WTC11 (cell line): ENCODE measurements at regions not wholly inside any gene's neighbourhood (a gene's known extent, or its start where the extent isn't known, plus 50 kb on each side); places are given as distances from the start of the nearest gene placed in this dataset.

ENCODE experiments used
- ATAC-seq: fragments of 200-7000 bp; cut with Tn5 transposase; 2 replicates; pipeline ENCODE4 v1.10.0; 2021; ENCODE audit warnings: mild to moderate bottlenecking, moderate library complexity
- CTCF ChIA-PET: fragments of 300-600 bp; sonication (Branson Sonifier 250); formaldehyde crosslinking; loops from one replicate; lab custom pipeline; 2021; ENCODE audit warnings: antibody characterized with exemption; lab: Charles Lee
- POLR2A ChIA-PET: fragments of 350-600 bp; sonication (Branson Sonifier 250); formaldehyde crosslinking; loops from one replicate; lab custom pipeline; 2021; ENCODE audit warnings: antibody characterized with exemption; lab: Charles Lee
- DNase-seq: peaks from one replicate; pipeline ENCODE4 v3.0.0; 2021; ENCODE audit warnings: low spot score
- H3K27ac Mint-ChIP-seq: 2 replicates; pipeline ENCODE4 v1.8.0; 2021; ENCODE audit warnings: mixed read lengths
- H3K27me3 Mint-ChIP-seq: 2 replicates; pipeline ENCODE4 v1.8.0; 2021; ENCODE audit warnings: low read depth, mild to moderate bottlenecking, moderate library complexity, mixed read lengths
- H3K36me3 Mint-ChIP-seq: 2 replicates; pipeline ENCODE4 v1.8.0; 2021; ENCODE audit warnings: mixed read lengths
- H3K4me1 Mint-ChIP-seq: 2 replicates; pipeline ENCODE4 v1.8.0; 2022; ENCODE audit warnings: mixed read lengths
- H3K4me3 Mint-ChIP-seq: 2 replicates; pipeline ENCODE4 v1.8.0; 2021; ENCODE audit warnings: mild to moderate bottlenecking, moderate library complexity, mixed read lengths
- H3K9me3 Mint-ChIP-seq: 2 replicates; pipeline ENCODE4 v1.8.0; 2021; ENCODE audit warnings: mixed read lengths
- ATF1 ChIP-seq: sonication (generic); formaldehyde crosslinking; IDR thresholded peaks from 2 replicates; pipeline ENCODE4 v1.8.1; 2023; ENCODE audit warnings: mild to moderate bottlenecking, moderate library complexity, missing genetic modification reagents
- CBFB ChIP-seq: sonication (generic); formaldehyde crosslinking; IDR thresholded peaks from 2 replicates; pipeline ENCODE4 v1.8.1; 2022; ENCODE audit warnings: mild to moderate bottlenecking, low read depth, missing genetic modification reagents
- ELF4 ChIP-seq: sonication (generic); formaldehyde crosslinking; IDR thresholded peaks from 2 replicates; pipeline ENCODE4 v1.8.1; 2022; ENCODE audit warnings: low read depth, mild to moderate bottlenecking, moderate library complexity, missing genetic modification reagents
- GABPB1 ChIP-seq: sonication (generic); formaldehyde crosslinking; IDR thresholded peaks from 2 replicates; pipeline ENCODE4 v1.8.1; 2023; ENCODE audit warnings: mild to moderate bottlenecking, missing genetic modification reagents
- JUN ChIP-seq: sonication (generic); formaldehyde crosslinking; IDR thresholded peaks from 2 replicates; pipeline ENCODE4 v1.8.0; 2023; ENCODE audit warnings: mild to moderate bottlenecking, missing genetic modification reagents
- MXD4 ChIP-seq: fragments of 250-450 bp; sonication (Bioruptor Pico); IDR thresholded peaks from 2 replicates; pipeline ENCODE4 v1.8.0; 2021; ENCODE audit warnings: mild to moderate bottlenecking, moderate library complexity, borderline replicate concordance
- NFATC4 ChIP-seq: fragments of 250-450 bp; sonication (Bioruptor Pico); IDR thresholded peaks from 2 replicates; pipeline ENCODE4 v1.9.0; 2021; ENCODE audit warnings: mild to moderate bottlenecking
- NFYB ChIP-seq: sonication (generic); formaldehyde crosslinking; conservative IDR thresholded peaks from 2 replicates; pipeline ENCODE4 v1.8.0; 2022; ENCODE audit warnings: low read depth, missing genetic modification reagents
- RELA ChIP-seq: sonication (generic); formaldehyde crosslinking; IDR thresholded peaks from 2 replicates; pipeline ENCODE4 v1.8.1; 2022; ENCODE audit warnings: missing genetic modification reagents, mild to moderate bottlenecking, borderline replicate concordance
- RORB ChIP-seq: fragments of 250-450 bp; sonication (Bioruptor Pico); IDR thresholded peaks from 2 replicates; pipeline ENCODE4 v1.9.0; 2021; ENCODE audit warnings: mild to moderate bottlenecking
- SMAD3 ChIP-seq: sonication (generic); formaldehyde crosslinking; IDR thresholded peaks from 2 replicates; pipeline ENCODE4 v1.8.0; 2022; ENCODE audit warnings: missing genetic modification reagents, mild to moderate bottlenecking, borderline replicate concordance
- TCF7 ChIP-seq: sonication (generic); formaldehyde crosslinking; IDR thresholded peaks from 2 replicates; pipeline ENCODE4 v1.8.0; 2022; ENCODE audit warnings: mild to moderate bottlenecking, low read depth, missing genetic modification reagents, moderate library complexity
- TEAD4 ChIP-seq: sonication (generic); formaldehyde crosslinking; IDR thresholded peaks from 2 replicates; pipeline ENCODE4 v1.8.0; 2022; ENCODE audit warnings: mild to moderate bottlenecking, missing genetic modification reagents
- ZBTB21 ChIP-seq: sonication (generic); formaldehyde crosslinking; IDR thresholded peaks from 2 replicates; pipeline ENCODE4 v1.8.1; 2023; ENCODE audit warnings: mild to moderate bottlenecking, missing genetic modification reagents, borderline replicate concordance
- ZNF121 ChIP-seq: sonication (generic); formaldehyde crosslinking; IDR thresholded peaks from 2 replicates; pipeline ENCODE4 v1.8.0; 2023; ENCODE audit warnings: missing genetic modification reagents
- ZNF232 ChIP-seq: sonication (generic); formaldehyde crosslinking; IDR thresholded peaks from 2 replicates; pipeline ENCODE4 v1.8.0; 2022; ENCODE audit warnings: mild to moderate bottlenecking, missing genetic modification reagents
- TF ChIP-seq, protein P1 (sequence below): fragments of 250-450 bp; sonication (Bioruptor Pico); IDR thresholded peaks from 2 replicates; pipeline ENCODE4 v1.9.0; 2021; ENCODE audit warnings: mild to moderate bottlenecking
- TF ChIP-seq, protein P2 (sequence below): sonication (generic); formaldehyde crosslinking; IDR thresholded peaks from 2 replicates; pipeline ENCODE4 v1.8.1; 2023; ENCODE audit warnings: mild to moderate bottlenecking, missing genetic modification reagents, moderate library complexity
- TF ChIP-seq, protein P3 (sequence below): fragments of 250-450 bp; sonication (Bioruptor Pico); IDR thresholded peaks from 2 replicates; pipeline ENCODE4 v1.9.0; 2021; ENCODE audit warnings: moderate library complexity, mild to moderate bottlenecking, inconsistent platforms, borderline replicate concordance
- TF ChIP-seq, protein P4 (sequence below): sonication (generic); formaldehyde crosslinking; IDR thresholded peaks from 2 replicates; pipeline ENCODE4 v1.8.1; 2022; ENCODE audit warnings: low read depth, mild to moderate bottlenecking, moderate library complexity, missing genetic modification reagents, borderline replicate concordance
- TF ChIP-seq, protein P5 (sequence below): sonication (generic); formaldehyde crosslinking; IDR thresholded peaks from 2 replicates; pipeline ENCODE4 v1.8.1; 2023; ENCODE audit warnings: mild to moderate bottlenecking, missing genetic modification reagents, borderline replicate concordance
- TF ChIP-seq, protein P6 (sequence below): sonication (generic); formaldehyde crosslinking; IDR thresholded peaks from 2 replicates; pipeline ENCODE4 v1.8.1; 2022; ENCODE audit warnings: low read depth, missing genetic modification reagents, borderline replicate concordance
- TF ChIP-seq, protein P7 (sequence below): fragments of 250-450 bp; sonication (Bioruptor Pico); IDR thresholded peaks from 2 replicates; pipeline ENCODE4 v1.8.0; 2021; ENCODE audit warnings: mild to moderate bottlenecking

DNA sequence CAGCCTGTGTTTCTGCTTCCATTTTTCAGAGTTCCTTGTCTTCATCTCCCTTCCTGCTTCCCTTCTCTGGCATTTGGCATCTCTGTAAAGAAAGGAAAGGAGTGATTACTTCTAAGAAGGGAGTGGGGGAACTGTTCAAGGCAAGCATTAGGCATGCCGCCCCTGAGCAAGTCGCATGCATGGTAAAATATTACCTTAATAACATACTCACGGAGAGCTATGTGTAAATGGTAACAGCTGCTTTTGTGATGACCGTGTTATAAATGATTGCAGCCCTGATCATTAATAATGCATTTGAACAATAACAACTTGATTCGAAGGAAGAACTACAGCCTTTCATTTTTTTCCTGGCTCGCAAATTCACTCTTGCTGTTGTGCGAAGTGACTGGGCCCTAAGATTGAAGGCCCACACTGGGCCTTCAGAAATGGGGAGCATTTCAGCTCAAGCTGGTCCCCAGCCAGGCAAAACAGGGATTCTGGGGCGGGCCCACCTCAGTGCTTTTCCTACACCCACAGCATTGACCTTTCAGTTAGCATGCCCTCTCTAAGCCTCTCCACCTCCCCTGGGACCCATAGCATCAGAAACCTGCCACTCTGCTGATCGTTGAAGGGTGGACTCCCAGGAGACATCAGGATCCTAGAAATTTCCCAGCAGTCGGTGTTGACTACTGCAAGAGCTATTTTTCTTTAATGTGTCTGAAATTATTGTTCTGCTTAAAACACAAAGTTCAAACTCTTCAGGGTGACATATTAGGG lies 263.0 kb upstream of the CADM1 start:
- H3K27me3 Mint-ChIP-seq = peaks cover 7% of the 10 kb centered on the region
- no peak for ATAC-seq
- POLR2A ChIA-PET = interaction anchor here (0.7 kb wide), 1 partner anchor 33 kb away, joined by 3 read pairs; no protein-coding TSS in a partner anchor
- no peaks in the 10 kb centered on the region for H3K9me3 Mint-ChIP-seq
- no peak for DNase-seq
- H3K4me3 Mint-ChIP-seq = no peak overlapping the region
- no peaks in the 10 kb centered on the region for H3K4me1 Mint-ChIP-seq
- CTCF ChIA-PET = no interaction called here
- no peaks in the 10 kb centered on the region for H3K36me3 Mint-ChIP-seq
- no peak overlapping the region for H3K27ac Mint-ChIP-seq
- TF ChIP-seq MXD4 (no peak), NFYB (no peak), ZNF232 (CRISPR knock-in tag) (no peak), ELF4 (CRISPR knock-in tag) (no peak)
- TF ChIP-seq, protein P1, sequence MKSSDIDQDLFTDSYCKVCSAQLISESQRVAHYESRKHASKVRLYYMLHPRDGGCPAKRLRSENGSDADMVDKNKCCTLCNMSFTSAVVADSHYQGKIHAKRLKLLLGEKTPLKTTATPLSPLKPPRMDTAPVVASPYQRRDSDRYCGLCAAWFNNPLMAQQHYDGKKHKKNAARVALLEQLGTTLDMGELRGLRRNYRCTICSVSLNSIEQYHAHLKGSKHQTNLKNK (CRISPR knock-in tag) = no peak
- TF ChIP-seq, protein P2, sequence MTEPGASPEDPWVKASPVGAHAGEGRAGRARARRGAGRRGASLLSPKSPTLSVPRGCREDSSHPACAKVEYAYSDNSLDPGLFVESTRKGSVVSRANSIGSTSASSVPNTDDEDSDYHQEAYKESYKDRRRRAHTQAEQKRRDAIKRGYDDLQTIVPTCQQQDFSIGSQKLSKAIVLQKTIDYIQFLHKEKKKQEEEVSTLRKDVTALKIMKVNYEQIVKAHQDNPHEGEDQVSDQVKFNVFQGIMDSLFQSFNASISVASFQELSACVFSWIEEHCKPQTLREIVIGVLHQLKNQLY (CRISPR knock-in tag) = no peak
- TF ChIP-seq, protein P3, sequence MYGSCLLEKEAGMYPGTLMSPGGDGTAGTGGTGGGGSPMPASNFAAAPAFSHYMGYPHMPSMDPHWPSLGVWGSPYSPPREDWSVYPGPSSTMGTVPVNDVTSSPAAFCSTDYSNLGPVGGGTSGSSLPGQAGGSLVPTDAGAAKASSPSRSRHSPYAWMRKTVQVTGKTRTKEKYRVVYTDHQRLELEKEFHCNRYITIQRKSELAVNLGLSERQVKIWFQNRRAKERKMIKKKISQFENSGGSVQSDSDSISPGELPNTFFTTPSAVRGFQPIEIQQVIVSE (CRISPR knock-in tag) = no peak
- TF ChIP-seq, all 79 proteins: peak for 0

DNA sequence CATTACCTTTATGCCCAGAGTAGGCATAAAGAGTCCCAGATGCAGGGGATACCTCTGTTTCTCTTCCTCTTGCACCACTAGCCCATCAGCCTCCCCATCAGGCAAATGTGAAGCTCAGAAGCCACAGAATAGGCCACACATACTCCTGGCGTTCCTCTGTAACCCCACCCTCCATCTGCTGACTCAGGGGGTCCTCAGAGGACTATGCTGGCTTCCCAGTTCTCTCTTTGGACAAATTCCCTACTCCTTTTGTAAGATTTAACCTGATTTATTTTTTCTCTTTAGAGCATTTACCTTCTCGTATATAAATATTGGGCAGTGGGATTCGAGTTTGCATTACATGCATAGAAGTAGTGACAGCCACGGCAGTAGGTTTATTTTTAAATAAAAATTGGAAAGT lies 262.3 kb upstream of the CADM1 start:
- Mint-ChIP-seq H3K36me3 (no peaks in the 10 kb centered on the region), H3K9me3 (no peaks in the 10 kb centered on the region), H3K4me3 (no peak overlapping the region), H3K27me3 (peaks cover 12% of the 10 kb centered on the region), H3K4me1 (no peaks in the 10 kb centered on the region), H3K27ac (no peak overlapping the region)
- POLR2A ChIA-PET = no interaction called here
- DNase-seq = no peak
- ATAC-seq = no peak
- CTCF ChIA-PET = no interaction called here
- TF ChIP-seq GABPB1 (no peak), RELA (CRISPR knock-in tag) (no peak), SMAD3 (CRISPR knock-in tag) (no peak), RORB (CRISPR knock-in tag) (no peak), JUN (CRISPR knock-in tag) (no peak), TEAD4 (CRISPR knock-in tag) (no peak), CBFB (no peak), ZNF121 (CRISPR knock-in tag) (no peak), ELF4 (CRISPR knock-in tag) (no peak), NFATC4 (no peak), TCF7 (CRISPR knock-in tag) (no peak), MXD4 (no peak), ZBTB21 (CRISPR knock-in tag) (no peak), ATF1 (CRISPR knock-in tag) (no peak)
- TF ChIP-seq, protein P3 (CRISPR knock-in tag) = no peak
- TF ChIP-seq, protein P4, sequence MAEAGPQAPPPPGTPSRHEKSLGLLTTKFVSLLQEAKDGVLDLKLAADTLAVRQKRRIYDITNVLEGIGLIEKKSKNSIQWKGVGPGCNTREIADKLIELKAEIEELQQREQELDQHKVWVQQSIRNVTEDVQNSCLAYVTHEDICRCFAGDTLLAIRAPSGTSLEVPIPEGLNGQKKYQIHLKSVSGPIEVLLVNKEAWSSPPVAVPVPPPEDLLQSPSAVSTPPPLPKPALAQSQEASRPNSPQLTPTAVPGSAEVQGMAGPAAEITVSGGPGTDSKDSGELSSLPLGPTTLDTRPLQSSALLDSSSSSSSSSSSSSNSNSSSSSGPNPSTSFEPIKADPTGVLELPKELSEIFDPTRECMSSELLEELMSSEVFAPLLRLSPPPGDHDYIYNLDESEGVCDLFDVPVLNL (CRISPR knock-in tag) = no peak
- TF ChIP-seq, protein P5, sequence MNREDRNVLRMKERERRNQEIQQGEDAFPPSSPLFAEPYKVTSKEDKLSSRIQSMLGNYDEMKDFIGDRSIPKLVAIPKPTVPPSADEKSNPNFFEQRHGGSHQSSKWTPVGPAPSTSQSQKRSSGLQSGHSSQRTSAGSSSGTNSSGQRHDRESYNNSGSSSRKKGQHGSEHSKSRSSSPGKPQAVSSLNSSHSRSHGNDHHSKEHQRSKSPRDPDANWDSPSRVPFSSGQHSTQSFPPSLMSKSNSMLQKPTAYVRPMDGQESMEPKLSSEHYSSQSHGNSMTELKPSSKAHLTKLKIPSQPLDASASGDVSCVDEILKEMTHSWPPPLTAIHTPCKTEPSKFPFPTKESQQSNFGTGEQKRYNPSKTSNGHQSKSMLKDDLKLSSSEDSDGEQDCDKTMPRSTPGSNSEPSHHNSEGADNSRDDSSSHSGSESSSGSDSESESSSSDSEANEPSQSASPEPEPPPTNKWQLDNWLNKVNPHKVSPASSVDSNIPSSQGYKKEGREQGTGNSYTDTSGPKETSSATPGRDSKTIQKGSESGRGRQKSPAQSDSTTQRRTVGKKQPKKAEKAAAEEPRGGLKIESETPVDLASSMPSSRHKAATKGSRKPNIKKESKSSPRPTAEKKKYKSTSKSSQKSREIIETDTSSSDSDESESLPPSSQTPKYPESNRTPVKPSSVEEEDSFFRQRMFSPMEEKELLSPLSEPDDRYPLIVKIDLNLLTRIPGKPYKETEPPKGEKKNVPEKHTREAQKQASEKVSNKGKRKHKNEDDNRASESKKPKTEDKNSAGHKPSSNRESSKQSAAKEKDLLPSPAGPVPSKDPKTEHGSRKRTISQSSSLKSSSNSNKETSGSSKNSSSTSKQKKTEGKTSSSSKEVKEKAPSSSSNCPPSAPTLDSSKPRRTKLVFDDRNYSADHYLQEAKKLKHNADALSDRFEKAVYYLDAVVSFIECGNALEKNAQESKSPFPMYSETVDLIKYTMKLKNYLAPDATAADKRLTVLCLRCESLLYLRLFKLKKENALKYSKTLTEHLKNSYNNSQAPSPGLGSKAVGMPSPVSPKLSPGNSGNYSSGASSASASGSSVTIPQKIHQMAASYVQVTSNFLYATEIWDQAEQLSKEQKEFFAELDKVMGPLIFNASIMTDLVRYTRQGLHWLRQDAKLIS (CRISPR knock-in tag) = no peak
- TF ChIP-seq, protein P6, sequence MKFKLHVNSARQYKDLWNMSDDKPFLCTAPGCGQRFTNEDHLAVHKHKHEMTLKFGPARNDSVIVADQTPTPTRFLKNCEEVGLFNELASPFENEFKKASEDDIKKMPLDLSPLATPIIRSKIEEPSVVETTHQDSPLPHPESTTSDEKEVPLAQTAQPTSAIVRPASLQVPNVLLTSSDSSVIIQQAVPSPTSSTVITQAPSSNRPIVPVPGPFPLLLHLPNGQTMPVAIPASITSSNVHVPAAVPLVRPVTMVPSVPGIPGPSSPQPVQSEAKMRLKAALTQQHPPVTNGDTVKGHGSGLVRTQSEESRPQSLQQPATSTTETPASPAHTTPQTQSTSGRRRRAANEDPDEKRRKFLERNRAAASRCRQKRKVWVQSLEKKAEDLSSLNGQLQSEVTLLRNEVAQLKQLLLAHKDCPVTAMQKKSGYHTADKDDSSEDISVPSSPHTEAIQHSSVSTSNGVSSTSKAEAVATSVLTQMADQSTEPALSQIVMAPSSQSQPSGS = no peak
- TF ChIP-seq, protein P7, sequence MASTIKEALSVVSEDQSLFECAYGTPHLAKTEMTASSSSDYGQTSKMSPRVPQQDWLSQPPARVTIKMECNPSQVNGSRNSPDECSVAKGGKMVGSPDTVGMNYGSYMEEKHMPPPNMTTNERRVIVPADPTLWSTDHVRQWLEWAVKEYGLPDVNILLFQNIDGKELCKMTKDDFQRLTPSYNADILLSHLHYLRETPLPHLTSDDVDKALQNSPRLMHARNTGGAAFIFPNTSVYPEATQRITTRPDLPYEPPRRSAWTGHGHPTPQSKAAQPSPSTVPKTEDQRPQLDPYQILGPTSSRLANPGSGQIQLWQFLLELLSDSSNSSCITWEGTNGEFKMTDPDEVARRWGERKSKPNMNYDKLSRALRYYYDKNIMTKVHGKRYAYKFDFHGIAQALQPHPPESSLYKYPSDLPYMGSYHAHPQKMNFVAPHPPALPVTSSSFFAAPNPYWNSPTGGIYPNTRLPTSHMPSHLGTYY = no peak
